HCT116 (cell line): ENCODE measurements at regions not wholly inside any gene's neighbourhood (a gene's known extent, or its start where the extent isn't known, plus 50 kb on each side); places are given as distances from the start of the nearest gene placed in this dataset.

Source experiments
- ATAC-seq: fragments of 200-7000 bp; cut with Tn5 transposase; 2 replicates; pipeline ENCODE4 v1.9.1; 2020; ENCODE audit warnings: mild to moderate bottlenecking, moderate library complexity
- BruUV-seq: library from RNA; stranded (reverse); fragments of 400-500 nt; replicated peaks from 2 replicates; lab custom pipeline; 2021; lab: Mats Ljungman, UMichigan
- CTCF ChIA-PET: fragments of 300-600 bp; sonication (Branson Sonifier 250); formaldehyde crosslinking; loops from one replicate; lab custom pipeline; 2021; ENCODE audit warnings: antibody characterized with exemption; lab: Charles Lee
- POLR2A ChIA-PET: fragments of 300-600, 350-600 bp; sonication (Branson Sonifier 250); formaldehyde crosslinking; loops from one replicate; lab custom pipeline; 2021; ENCODE audit warnings: antibody characterized with exemption; lab: Charles Lee
- RAD21 ChIA-PET, 2 experiments: fragments of 300-600 bp; sonication (Branson Sonifier 250); formaldehyde crosslinking; loops; one replicate each; lab custom pipeline; 2023; ENCODE audit warnings: low total read pairs in 2 of 2; ENCODE audit not compliant: uncharacterized antibody in 2 of 2, unreplicated experiment in 2 of 2, low non-redundant PET in 1 of 2; lab: Charles Lee
- DNase-seq: peaks from one replicate; pipeline ENCODE4 v3.0.0-alpha.2; 2010; ENCODE audit warnings: low read depth, low spot score
- H2AFZ ChIP-seq: fragments of 200-600 bp; shearing (Covaris generic), sonication (generic); 2 replicates; pipeline ENCODE4 v1.6.1; 2017; ENCODE audit warnings: low read depth, mixed run types, mixed read lengths, antibody characterized with exemption, low read length; ENCODE audit not compliant: poor library complexity, severe bottlenecking
- H3K27ac ChIP-seq: 2 replicates; pipeline ENCODE4 v1.5.1; 2012; ENCODE audit warnings: low read depth, low read length
- H3K27me3 ChIP-seq: fragments of 200-600 bp; sonication (generic); 2 replicates; pipeline ENCODE4 v1.6.1; 2016; ENCODE audit warnings: mixed run types, low read length, mixed read lengths; ENCODE audit not compliant: insufficient read depth
- H3K36me3 ChIP-seq, 2 experiments: fragments of 200-500 bp in 1 of 2; fragments of 200-600 bp in 1 of 2; sonication (Bioruptor generic) in 1 of 2; sonication (generic) in 1 of 2; 2 replicates each; pipeline versions ENCODE4 v1.5.1 to v1.6.1; 2014 to 2016; ENCODE audit warnings: low read length in 2 of 2, inconsistent platforms in 1 of 2, mixed read lengths in 1 of 2, mixed run types in 1 of 2; ENCODE audit not compliant: insufficient read depth in 2 of 2, control insufficient read depth in 1 of 2
- H3K4me1 ChIP-seq, 2 experiments: fragments of 200-600 bp in 1 of 2; sonication (generic) in 1 of 2; 2 replicates each; pipeline versions ENCODE4 v1.5.1 to v1.6.1; 2012 to 2017; ENCODE audit warnings: low read length in 2 of 2, inconsistent platforms in 1 of 2, mild to moderate bottlenecking in 1 of 2, mixed read lengths in 1 of 2, mixed run types in 1 of 2, moderate library complexity in 1 of 2; ENCODE audit not compliant: insufficient read depth in 2 of 2, control insufficient read depth in 1 of 2
- H3K4me2 ChIP-seq: fragments of 200-600 bp; sonication (generic); 2 replicates; pipeline ENCODE4 v1.6.1; 2017; ENCODE audit warnings: mixed run types, low read length, mixed read lengths
- H3K4me3 ChIP-seq, 2 experiments: fragments of 200-600 bp in 1 of 2; sonication (generic) in 1 of 2; replicated peaks in 1 of 2; 2 replicates each; pipeline ENCODE4 v1.5.1; 2011 to 2016; ENCODE audit warnings: low read length in 2 of 2, control low read depth in 1 of 2, low read depth in 1 of 2, mild to moderate bottlenecking in 1 of 2, mixed read lengths in 1 of 2, mixed run types in 1 of 2
- H3K79me2 ChIP-seq: fragments of 200-600 bp; sonication (generic); 2 replicates; pipeline ENCODE4 v1.6.1; 2017; ENCODE audit warnings: mild to moderate bottlenecking, mixed run types, low read length, moderate library complexity, mixed read lengths; ENCODE audit not compliant: insufficient read depth
- H3K9ac ChIP-seq: fragments of 200-600 bp; sonication (generic); 2 replicates; pipeline ENCODE4 v1.6.1; 2016; ENCODE audit warnings: low read length, mixed read lengths
- H3K9me2 ChIP-seq: fragments of 200-600 bp; sonication (generic), shearing (Covaris generic); 2 replicates; pipeline ENCODE4 v1.6.1; 2017; ENCODE audit warnings: mixed run types, mild to moderate bottlenecking, moderate library complexity; ENCODE audit not compliant: insufficient read depth
- H3K9me3 ChIP-seq, 2 experiments: fragments of 200-500 bp in 1 of 2; fragments of 200-600 bp in 1 of 2; sonication (Bioruptor generic) in 1 of 2; sonication (generic) in 1 of 2; 2 replicates each; pipeline ENCODE4 v1.6.1; 2014 to 2017; ENCODE audit warnings: low read length in 2 of 2, mixed read lengths in 2 of 2, inconsistent platforms in 1 of 2, low read depth in 1 of 2, mild to moderate bottlenecking in 1 of 2, mixed run types in 1 of 2, moderate library complexity in 1 of 2; ENCODE audit not compliant: control insufficient read depth in 1 of 2, insufficient read depth in 1 of 2
- H4K20me1 ChIP-seq: fragments of 200-600 bp; sonication (generic), shearing (Covaris generic); 2 replicates; pipeline ENCODE4 v1.6.1; 2017; ENCODE audit warnings: mixed run types, mild to moderate bottlenecking, moderate library complexity; ENCODE audit not compliant: insufficient read depth
- CBX3 ChIP-seq: IDR thresholded peaks from 2 replicates; pipeline ENCODE4 v1.6.1; 2012; ENCODE audit warnings: low read depth
- CEBPB ChIP-seq: IDR thresholded peaks from 2 replicates; pipeline ENCODE4 v1.6.1; 2012; ENCODE audit warnings: low read depth
- EZH2 ChIP-seq: fragments of 200-600 bp; sonication (generic); IDR thresholded peaks from 2 replicates; pipeline ENCODE4 v1.6.1; 2017; ENCODE audit warnings: antibody characterized with exemption, mixed run types
- EZH2phosphoT487 ChIP-seq: fragments of 200-600 bp; IDR thresholded peaks from 2 replicates; pipeline ENCODE4 v1.6.1; 2018; ENCODE audit warnings: antibody characterized with exemption, borderline replicate concordance
- FOSL1 ChIP-seq: IDR thresholded peaks from 2 replicates; pipeline ENCODE4 v1.6.1; 2012; ENCODE audit warnings: low read depth
- JUND ChIP-seq: IDR thresholded peaks from 2 replicates; pipeline ENCODE4 v1.6.1; 2012
- POLR2A ChIP-seq: IDR thresholded peaks from 2 replicates; pipeline ENCODE4 v1.7.0; 2011; ENCODE audit warnings: borderline replicate concordance; ENCODE audit not compliant: insufficient read depth, insufficient read length; ENCODE audit errors: extremely low read depth
- POLR2AphosphoS5 ChIP-seq: IDR thresholded peaks from 2 replicates; pipeline ENCODE4 v1.6.1; 2011; ENCODE audit warnings: mild to moderate bottlenecking, low read depth, low read length, moderate library complexity
- RAD21 ChIP-seq: IDR thresholded peaks from 2 replicates; pipeline ENCODE4 v1.6.1; 2012; ENCODE audit warnings: low read depth, mild to moderate bottlenecking
- SIN3A ChIP-seq: IDR thresholded peaks from 2 replicates; pipeline ENCODE4 v1.6.1; 2012; ENCODE audit warnings: low read depth
- TCF7L2 ChIP-seq: IDR thresholded peaks from 2 replicates; pipeline ENCODE4 v1.7.0; 2011; ENCODE audit warnings: borderline replicate concordance, inconsistent platforms; ENCODE audit not compliant: insufficient read depth, insufficient read length; ENCODE audit errors: extremely low read depth
- ZFX ChIP-seq: fragments of 450-650 bp; IDR thresholded peaks from 2 replicates; pipeline ENCODE4 v1.6.1; 2017
- ZNF274 ChIP-seq: fragments of 200-500 bp; sonication (Bioruptor generic); IDR thresholded peaks from 2 replicates; pipeline ENCODE4 v1.6.1; 2014; ENCODE audit warnings: mild to moderate bottlenecking, low read depth, low read length, inconsistent platforms
- intact Hi-C: fragments of 100-400 bp; cut with micrococcal nuclease; formaldehyde crosslinking; loops from 2 replicates; pipeline ENCODE4 v1.10.0; 2022
- TF ChIP-seq, protein P1 (sequence below): IDR thresholded peaks from 2 replicates; pipeline ENCODE4 v1.6.1; 2011; ENCODE audit warnings: mild to moderate bottlenecking, low read length, moderate library complexity; ENCODE audit not compliant: insufficient replicate concordance; ENCODE audit errors: extremely low read depth
- TF ChIP-seq, protein P2 (sequence below): IDR thresholded peaks from 2 replicates; pipeline ENCODE4 v1.6.1; 2012
- TF ChIP-seq, protein P3 (sequence below), 3 experiments: fragments of 200-600 bp in 1 of 3; sonication (generic) in 1 of 3; IDR thresholded peaks in 2 of 3; conservative IDR thresholded peaks in 1 of 3; 2 replicates each; pipeline ENCODE4 v1.5.1; 2012 to 2017; ENCODE audit warnings: low read depth in 2 of 3, low read length in 2 of 3, antibody characterized with exemption in 1 of 3, borderline replicate concordance in 1 of 3, control low read depth in 1 of 3, mild to moderate bottlenecking in 1 of 3, mixed read lengths in 1 of 3, mixed run types in 1 of 3, moderate library complexity in 1 of 3; ENCODE audit not compliant: insufficient read depth in 1 of 3

DNA sequence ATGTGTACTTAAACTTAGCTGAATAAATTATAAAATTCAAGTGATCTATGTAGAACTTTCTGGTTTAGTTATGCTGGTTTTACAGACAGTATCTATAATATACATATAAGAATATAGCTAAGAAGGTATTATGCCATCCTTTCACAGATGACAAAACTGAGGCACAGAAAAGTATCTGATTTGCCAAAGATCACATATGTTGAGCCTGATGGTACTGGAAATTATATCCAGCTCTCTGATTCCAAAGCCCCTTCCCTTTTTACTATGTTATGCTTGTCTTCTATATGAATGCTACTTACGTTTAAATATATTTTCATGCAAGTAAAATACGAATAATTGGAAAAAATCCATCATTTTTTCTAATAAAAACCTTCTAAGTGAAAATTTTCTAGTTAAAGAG, 1631.3 kb downstream of the DPP10 start (continued):
- TF ChIP-seq, protein P1, sequence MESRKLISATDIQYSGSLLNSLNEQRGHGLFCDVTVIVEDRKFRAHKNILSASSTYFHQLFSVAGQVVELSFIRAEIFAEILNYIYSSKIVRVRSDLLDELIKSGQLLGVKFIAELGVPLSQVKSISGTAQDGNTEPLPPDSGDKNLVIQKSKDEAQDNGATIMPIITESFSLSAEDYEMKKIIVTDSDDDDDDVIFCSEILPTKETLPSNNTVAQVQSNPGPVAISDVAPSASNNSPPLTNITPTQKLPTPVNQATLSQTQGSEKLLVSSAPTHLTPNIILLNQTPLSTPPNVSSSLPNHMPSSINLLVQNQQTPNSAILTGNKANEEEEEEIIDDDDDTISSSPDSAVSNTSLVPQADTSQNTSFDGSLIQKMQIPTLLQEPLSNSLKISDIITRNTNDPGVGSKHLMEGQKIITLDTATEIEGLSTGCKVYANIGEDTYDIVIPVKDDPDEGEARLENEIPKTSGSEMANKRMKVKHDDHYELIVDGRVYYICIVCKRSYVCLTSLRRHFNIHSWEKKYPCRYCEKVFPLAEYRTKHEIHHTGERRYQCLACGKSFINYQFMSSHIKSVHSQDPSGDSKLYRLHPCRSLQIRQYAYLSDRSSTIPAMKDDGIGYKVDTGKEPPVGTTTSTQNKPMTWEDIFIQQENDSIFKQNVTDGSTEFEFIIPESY, result no peak
- TF ChIP-seq FOSL1 (no peak), ZNF274 (no peak), TCF7L2 (no peak), EZH2 (no peak)
- TF ChIP-seq, protein P2, sequence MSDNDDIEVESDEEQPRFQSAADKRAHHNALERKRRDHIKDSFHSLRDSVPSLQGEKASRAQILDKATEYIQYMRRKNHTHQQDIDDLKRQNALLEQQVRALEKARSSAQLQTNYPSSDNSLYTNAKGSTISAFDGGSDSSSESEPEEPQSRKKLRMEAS, result no peak

DNA sequence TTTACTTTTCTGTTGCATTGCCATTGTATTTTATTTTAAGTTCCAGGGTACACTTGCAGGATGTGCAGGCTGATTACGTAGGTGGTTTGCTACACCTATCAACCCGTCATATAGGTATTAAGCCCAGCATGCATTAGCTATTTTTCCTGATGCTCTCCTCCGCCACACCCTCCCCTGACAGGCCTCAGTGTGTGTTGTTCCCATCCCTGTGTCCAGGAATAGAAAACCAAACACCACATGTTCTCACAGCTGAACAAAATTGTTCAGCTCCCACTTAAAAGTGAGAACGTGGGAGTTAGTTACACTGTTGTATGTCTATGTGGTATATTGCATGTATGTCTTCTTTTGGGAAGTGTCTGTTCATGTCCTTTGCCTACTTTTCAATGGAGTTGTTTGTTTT, 1631.7 kb downstream of the DPP10 start:
- no peaks in the 10 kb centered on the region for H3K9me2 ChIP-seq

More for the DNA sequence above, 1631.7 kb downstream of the DPP10 start:
- Histone ChIP-seq H4K20me1 (no peaks in the 10 kb centered on the region), H3K27me3 (no peaks in the 10 kb centered on the region), H2AFZ (no peak overlapping the region), H3K4me3 (no peak overlapping the region), H3K4me2 (no peak overlapping the region), H3K4me1 (no peaks in the 10 kb centered on the region), H3K79me2 (no peaks in the 10 kb centered on the region), H3K27ac (no peak overlapping the region), H3K9me3 (peaks cover 7 to 13% of the 10 kb centered on the region in 2 experiments; a peak in 2 of 4 replicates), H3K9ac (no peak overlapping the region), H3K36me3 (no peaks in the 10 kb centered on the region)
- ChIA-PET RAD21 (no interaction called here), POLR2A (no interaction called here), CTCF (no interaction called here)
- no TSS peak for BruUV-seq
- TF ChIP-seq, protein P3, sequence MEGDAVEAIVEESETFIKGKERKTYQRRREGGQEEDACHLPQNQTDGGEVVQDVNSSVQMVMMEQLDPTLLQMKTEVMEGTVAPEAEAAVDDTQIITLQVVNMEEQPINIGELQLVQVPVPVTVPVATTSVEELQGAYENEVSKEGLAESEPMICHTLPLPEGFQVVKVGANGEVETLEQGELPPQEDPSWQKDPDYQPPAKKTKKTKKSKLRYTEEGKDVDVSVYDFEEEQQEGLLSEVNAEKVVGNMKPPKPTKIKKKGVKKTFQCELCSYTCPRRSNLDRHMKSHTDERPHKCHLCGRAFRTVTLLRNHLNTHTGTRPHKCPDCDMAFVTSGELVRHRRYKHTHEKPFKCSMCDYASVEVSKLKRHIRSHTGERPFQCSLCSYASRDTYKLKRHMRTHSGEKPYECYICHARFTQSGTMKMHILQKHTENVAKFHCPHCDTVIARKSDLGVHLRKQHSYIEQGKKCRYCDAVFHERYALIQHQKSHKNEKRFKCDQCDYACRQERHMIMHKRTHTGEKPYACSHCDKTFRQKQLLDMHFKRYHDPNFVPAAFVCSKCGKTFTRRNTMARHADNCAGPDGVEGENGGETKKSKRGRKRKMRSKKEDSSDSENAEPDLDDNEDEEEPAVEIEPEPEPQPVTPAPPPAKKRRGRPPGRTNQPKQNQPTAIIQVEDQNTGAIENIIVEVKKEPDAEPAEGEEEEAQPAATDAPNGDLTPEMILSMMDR (IDR thresholded peaks at IDR 0.05 in 2 of 3, conservative IDR thresholded peaks at IDR 0.05 in 1 of 3; ENCODE audit: borderline replicate concordance in 1 of 3, insufficient read depth in 1 of 3, low read depth in 2 of 3, low read length in 2 of 3), result no peak
- TF ChIP-seq FOSL1, result no peak
- no peak for TF ChIP-seq POLR2A
- no peak for TF ChIP-seq SIN3A
- TF ChIP-seq CBX3, result no peak
- TF ChIP-seq ZNF274, result no peak
- no peak for TF ChIP-seq ZFX
- no peak for TF ChIP-seq JUND
- TF ChIP-seq, protein P2, result no peak
- TF ChIP-seq TCF7L2, result no peak
- TF ChIP-seq POLR2AphosphoS5, result no peak
- TF ChIP-seq CEBPB, result no peak
- TF ChIP-seq RAD21, result no peak
- TF ChIP-seq EZH2phosphoT487, result no peak
- TF ChIP-seq, protein P1, result no peak
- DNase-seq (no peak), ATAC-seq (no peak)
- intact Hi-C loops, result no loop called here
